NCI-H460 (cell line): ENCODE measurements at regions not wholly inside any gene's neighbourhood (a gene's known extent, or its start where the extent isn't known, plus 50 kb on each side); places are given as distances from the start of the nearest gene placed in this dataset.

Experiments
- DNase-seq: peaks from one replicate; pipeline ENCODE4 v3.0.0-alpha.2; 2016; ENCODE audit warnings: low read depth; ENCODE audit errors: extremely low read depth

DNA sequence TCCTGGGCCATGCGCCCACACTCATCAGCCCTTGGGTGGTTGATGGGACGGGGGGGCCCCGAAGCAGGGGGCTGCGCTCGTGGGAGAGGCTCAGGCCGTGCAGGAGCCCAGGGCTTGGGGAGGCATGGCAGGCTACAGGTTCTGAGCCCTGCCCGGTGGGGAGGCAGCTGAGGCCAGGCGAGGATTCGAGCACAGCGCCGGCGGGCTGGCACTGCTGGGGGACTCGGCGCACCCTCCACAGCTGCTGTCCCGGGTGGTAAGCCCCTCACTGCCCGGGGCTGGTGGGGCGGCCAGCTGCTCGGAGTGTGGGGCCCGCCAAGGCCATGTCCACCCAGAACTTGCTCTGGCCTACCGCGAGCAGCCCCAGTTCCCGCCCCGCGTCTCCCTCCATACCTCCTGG, 295.8 kb upstream of the SEL1L start:
- no peak for DNase-seq

DNA sequence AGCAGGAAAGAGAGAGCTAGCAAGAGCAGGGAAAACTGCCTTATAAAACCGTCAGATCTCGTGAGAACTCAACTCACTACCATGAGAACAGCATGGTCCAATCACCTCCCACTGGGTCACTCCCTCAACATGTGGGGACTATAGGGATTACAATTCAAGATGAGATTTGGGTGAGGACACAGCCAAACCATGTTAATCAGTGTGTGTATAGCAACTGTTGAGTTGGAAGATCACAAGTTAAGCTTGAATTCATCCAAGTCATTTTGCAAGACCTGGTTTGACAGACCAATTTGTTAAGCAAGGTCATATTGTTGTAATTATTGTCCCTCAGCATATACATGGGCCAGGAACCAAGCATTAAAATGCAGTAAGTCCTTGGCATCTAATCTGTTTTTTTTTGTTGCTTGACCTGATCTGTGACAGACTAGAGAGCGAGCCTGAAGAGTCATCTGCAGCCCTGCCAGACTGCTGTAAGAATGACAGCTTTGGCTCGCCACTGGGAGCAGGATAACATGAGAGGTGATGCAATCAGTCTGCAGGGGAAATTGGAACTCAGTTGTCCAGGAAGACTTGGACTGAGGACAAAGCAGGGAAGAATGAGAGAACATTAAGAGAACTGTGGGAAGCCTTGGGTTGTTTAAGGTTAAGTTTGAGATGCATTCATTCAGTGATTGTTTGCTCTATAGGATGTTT, 297.6 kb upstream of the SEL1L start:
- DNase-seq: no peak

DNA sequence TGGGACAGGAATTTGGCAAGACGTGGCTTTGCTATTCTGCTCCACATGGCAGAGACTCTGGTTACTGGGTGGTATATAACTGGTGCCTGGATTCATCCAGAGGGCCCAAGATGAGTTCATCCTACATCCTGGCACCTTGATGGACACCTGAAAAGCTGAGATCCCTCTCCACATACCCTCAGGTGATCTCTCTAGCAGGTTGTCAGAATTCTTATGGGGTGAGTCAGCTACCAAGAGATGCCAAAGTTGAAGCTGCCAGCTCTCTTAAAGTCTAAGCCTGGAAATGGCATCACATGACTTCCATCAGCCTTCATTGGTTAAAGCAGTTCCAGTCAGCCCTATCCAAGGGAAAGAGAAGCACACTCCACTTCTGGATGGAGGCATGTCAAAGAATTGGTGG, 300.7 kb upstream of the SEL1L start:
- DNase-seq: no peak

DNA sequence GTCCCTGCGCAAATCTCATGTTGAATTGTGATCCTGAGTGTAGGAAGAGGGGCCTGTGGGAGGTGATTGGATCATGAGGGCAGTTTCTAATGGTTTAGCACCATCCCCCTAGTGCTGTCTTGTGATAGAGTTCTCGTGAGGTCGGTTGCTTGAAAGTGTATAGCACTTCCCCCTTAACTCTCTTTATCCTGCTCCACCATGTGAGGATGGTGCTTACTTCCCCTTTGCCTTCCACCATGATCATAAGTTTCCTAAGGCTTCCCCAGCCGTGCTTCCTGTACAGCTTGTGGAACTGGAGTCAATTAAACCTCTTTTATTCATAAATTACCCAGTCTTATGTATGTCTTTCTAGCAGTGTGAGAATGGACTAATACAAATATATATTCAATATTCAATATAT, 303.7 kb upstream of the SEL1L start:
- no peak for DNase-seq

DNA sequence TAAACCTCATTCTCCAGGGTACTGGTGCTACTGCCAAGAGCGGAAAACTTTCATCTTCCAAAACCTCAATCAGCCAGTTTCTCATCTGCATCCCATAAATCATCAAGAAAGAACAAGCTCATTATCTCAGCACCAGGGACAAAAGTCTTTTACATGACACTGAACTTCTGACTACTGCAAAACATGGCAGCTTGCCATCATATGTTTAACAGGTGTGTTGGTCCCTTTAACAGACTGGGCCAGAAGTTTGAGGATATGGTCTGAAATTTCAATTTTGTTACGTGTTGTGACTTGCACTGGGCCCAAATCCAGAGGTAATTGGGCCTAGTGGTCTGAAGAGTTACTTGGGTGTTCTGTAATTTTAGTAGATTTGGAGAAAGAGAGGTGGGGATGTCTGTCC, 305.4 kb upstream of the SEL1L start:
- no peak for DNase-seq

DNA sequence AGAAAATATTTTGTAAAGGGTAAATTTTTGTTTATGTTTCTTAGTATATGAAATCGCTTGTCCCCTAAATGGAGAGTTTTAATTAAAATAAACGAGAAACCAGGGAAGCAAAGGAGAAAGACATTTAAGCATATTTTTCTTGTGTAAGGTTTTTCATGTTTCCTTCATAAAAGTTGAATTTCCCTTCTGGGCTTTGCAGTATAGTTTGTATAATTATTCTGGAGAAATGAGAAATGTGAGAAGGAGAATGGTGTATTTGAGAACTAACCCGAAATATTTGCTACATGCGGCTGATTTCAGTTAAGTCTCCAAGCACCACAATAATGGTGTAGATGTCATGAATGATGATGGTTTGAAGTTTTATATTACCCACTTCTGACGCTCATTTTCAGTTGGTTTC, 307.7 kb upstream of the SEL1L start:
- no peak for DNase-seq

DNA sequence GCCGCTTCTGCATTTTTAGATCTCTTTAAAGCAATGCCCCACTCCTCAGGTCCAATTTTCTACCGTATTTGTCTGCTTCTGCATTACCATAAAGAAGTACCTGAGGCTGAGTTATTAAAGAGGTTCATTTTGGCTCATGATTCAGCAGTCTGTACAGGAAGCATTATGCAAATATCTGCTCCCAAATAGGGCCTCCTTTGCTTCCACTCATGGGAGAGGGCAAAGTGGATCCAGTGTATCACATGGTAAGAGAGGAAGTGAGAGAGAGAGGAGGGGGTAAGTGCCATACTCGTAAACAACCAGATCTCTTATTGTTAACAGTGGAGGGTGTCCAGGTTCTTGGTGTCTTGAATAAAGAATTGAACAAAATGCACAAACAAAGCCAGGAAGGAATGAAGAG, 316.1 kb upstream of the SEL1L start:
- no peak for DNase-seq

DNA sequence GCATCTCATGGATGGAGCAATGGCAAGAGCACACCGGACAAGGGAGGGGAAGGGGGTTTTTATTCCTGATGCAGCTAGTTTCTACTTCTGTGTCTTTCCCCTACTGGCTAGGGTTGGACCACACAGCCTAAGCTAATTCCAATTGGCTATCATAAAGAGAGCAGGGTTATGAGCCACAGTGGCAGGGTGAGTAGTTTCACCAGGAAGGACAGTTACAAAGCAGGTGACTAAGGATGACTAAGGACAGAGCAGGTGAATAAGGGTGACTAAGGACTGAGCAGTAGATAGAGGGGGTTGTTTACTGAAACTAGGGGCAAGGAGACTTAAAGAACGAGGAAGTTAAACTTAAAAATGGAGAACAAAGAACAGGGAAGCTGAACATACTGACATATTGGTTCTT, 321.4 kb upstream of the SEL1L start:
- no peak for DNase-seq

DNA sequence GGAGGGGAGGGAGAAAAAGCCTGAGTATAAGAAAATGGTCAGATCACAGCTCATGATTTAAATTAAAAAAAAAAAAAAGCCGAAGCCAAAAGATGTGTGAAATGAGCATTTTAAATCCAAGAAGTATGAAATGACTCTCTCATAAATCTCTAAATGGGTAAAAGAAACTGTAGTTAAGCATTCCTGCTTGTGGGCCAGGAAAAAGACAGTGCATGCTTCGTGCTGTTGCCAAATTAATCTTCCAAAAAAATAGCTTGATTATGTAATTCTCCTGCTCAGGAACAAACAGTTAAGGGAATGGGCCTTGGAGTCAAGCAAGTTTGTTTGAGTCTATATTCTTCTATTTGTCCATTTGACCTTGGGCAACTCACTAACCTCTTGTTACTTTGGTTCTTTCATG, 325.4 kb upstream of the SEL1L start:
- no peak for DNase-seq

DNA sequence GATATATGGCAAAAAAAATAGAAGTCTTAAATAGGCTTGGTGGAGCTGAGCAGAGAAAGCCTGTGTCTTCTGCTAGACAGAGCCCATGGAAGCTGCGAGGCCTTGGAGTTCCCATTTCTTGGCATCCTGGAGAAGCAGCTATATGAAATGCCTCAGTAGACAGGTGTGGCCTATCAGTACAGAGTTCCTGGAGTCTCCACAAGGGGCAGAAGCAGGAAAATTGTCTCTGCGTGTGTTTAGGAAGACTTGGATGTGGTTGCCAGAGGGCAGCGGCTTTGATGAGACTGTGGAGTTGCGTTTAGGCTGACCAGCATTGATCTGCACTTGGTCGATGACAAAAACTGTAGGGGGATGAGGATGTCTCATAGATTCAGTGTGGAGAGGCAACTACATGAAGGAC, 334.5 kb upstream of the SEL1L start:
- no peak for DNase-seq

DNA sequence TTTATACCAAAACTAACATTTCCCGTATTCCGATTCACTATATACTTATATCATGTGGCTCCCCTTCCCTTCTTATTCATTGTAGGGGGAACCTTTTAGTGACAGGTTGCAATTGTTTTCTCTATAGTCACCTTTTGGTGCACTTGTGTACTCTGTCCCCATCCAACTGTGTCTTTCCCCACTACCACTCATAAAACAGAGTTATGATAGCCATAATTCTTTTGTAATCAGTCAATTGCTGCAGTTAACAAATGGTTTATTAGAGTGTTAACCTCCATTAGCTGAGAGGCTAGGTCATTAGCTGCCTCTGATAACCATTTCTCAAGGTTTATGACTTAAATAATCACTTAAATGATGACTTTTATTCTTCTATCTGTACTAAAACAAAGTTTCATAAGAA, 338.1 kb upstream of the SEL1L start:
- no peak for DNase-seq

DNA sequence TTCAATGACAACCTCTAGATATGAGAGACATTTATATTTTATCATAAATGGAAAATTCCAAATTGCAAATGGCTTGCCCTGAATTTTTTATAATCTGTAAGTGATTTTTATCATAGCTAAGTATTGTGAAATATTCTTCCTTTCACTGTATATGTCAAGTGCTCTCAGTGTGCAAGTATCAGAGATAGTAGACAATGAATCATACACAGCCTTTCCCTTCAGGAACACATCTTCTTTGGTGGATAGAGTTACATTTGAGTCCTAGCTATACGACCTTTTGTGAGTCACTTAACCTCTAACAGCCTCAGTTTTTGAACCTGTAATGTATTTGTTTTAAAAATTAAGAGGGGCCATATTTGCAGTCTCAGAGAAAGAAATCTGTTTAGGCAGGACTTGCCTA, 350.7 kb upstream of the SEL1L start:
- DNase-seq: no peak

DNA sequence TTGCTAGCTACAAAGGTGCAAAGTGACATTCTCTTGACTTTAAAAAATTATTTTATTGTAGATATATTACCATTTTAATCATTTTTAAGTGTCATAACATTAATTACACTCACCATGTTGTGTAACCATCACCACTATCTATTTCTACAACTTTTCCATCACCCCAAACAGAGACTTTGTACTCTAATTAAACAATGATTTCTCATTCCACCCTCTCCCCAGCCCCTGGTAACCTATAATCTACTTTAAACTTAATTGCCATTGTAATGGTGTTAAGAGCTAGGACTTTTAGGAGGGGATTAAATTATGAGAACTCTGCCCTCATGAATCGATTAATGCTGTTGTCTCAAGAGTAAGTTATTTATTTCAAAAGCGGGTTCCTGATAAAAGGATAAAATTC, 352.9 kb upstream of the SEL1L start:
- DNase-seq: no peak

DNA sequence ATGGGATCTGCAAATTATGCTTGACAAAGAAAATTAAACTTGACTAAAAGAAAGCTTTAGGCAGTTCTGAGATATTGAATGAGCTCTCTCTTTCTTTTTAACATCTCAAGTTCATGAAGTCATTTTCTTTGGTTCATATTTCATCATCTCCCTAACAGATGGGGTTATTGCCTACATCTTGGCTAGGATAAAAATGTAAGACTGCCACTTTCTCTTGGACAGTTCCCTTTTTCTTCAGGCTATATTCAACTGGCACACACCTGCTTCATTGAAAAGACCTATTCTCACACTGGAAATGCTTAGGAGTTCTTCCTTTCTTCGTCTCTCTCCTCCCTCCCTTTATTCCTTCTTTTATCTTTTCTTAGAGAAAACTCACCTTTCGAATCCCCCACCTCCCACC, 355.9 kb upstream of the SEL1L start:
- no peak for DNase-seq

DNA sequence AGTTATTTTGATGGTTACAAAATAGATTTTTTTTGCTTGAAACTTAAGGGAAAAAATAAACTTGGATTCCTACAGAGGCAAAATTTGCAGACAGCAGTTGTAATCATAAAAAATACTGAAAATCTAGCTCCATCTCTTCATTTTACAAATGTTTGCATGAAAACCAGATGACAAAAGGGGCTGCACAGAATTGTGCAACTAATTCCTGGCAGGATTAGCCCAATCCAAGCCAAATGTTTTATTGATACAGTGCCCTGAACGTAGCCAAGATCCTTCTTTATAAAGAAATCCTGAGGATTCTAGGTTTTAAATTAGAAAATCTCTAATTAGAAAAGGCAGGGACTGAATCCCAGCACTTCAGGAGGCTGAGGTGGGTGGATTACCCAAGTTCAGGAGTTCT, 356.4 kb upstream of the SEL1L start:
- no peak for DNase-seq

DNA sequence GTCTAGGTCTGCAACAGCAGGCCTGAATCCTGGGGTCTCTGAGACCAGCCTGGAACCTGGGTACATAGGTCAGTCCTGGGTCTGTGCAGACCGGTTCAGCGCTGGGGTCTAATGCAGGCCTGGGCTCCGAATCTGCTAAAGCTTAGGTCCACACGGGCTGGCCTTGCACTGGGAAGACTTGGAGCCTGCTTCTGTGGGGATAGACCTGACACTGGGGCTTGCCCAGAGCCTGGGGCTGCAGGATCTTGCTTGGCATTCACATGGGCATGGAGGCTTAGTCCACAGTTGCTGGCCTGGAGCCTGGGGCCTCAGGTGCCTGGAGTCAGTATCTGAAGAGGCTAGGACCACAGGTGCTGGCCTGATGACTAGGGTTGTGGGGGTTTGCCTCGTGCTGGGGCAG, 369.8 kb upstream of the SEL1L start:
- no peak for DNase-seq

DNA sequence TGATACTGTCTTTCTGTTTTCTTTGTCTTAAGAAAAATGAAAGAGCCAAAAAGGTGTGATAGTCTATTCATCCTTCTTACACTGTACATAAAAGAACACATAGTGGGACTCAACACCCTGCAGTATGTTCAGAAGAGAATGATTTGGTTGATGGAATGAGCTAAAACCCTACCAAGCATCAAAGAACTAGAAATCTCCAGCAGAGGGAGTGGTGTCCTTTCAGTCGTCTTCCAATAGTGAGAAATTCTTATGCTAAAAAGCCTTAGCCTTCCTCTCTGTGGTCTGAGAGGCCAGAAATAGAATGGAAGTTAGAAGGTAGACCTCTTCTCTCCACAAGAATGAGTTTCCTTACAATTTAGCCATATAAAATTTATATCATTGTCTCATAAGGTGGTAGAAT, 393.4 kb upstream of the SEL1L start:
- no peak for DNase-seq

DNA sequence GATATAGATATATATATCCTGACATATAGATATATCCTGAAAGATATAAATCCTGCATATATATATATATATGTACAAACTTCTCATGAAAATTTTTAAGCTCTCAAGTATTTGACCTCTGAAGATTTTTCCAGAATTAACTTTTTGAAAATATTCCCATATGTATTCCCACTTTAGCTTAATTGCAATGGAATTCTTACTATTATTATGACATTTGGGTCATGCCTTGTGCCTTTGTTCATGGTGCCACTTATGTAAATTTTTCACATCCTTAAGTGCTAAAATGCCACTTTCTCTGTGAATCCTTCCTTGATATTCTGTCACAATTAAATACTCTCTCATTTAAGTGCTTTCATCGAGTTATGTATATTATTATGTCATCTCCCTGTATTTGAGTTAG, 398.2 kb upstream of the SEL1L start:
- DNase-seq: no peak

DNA sequence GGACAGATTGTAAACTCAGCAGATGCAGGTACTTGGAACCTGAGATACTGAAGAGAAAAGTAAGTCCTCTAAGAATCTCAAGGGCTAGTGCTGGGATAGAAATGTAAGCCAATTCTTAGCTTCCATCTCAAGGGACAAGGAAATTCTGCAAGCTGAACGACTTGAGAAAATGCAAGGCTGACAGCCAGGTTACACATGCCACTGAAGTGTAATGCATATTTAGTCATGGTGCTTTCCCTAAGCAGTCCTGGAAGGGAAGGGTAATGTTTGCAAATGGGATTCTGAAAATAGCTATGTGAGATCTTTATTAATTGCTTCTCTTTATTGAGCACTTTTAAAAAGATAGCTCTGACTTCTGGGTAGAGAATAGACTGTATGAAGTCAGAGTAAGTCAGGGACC, 402.7 kb upstream of the SEL1L start:
- DNase-seq: no peak

DNA sequence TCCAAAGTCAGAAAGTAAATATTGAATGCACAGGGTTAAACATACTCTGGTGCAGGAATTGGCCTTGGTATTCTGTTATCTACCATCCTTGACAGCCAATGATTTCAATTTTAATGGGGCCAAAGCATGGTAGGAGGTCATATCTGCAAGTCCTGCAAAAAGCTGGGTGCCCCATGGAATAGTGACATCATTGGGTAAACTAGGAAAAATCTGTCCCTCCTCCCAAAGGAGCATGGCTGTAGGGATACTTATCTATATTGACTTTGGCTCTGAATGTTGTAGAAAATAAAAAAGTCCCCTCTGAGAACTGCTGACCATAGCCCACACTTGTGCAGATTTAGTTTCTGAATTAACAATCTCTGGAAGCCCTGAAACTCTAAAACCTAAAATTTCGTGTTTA, 403.2 kb upstream of the SEL1L start:
- DNase-seq: no peak

DNA sequence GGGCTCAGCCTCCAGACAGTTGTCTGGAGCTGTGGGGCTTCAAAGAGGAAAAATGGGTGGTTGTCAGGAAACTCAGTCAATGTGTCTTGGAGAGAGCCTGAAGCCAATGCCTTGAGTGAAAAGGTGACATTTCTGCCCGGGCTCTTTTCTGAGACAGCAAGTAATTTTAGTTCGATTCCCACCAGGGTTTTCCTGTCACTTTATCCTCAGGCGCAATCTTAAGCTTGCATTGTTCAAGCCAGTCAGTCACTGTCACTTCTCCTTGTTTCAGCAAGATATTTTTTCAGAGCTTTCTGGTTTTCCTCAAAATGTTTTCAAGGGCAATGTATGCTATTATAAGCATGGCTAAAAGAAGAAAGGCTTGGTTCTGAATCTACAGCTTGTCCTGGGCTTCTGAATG, 404.7 kb upstream of the SEL1L start:
- DNase-seq: no peak

DNA sequence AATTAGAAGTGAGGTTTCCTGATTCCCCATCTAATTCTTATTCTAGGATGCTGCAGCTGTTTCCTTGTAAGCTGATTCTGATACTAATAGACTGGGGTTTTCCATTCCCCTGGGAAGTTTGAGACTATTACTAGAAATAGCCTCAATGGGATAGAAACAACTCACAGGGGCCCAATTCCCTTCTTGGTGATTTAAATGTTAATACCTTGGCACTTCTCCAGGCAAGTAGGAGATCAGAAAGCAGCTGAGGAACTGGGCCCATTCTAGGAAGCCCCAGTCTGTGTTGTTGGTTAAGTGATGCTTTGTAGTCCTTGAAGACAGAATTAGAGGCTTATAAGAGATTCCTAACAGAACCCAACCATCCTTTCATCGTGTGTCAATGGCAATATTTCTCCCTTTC, 407.0 kb upstream of the SEL1L start:
- no peak for DNase-seq

DNA sequence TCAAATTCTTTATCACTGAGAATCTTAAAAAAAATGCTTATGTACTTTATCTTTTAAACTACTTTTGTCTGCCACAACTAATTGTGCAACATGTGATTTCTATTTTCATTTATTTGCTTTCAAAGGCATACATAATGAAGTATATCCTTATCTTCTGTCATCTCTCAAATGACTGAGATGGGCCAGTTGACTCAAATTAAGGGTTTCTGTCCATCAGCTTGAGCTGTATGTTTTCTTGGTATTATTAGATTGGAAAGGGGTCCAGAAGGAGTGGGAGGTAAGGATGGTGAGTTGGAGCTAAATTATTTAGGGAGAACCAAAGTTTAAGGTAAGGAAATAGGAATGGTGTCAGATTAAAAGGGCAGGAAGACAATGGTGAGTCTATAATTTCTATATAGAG, 408.4 kb upstream of the SEL1L start:
- DNase-seq: no peak

DNA sequence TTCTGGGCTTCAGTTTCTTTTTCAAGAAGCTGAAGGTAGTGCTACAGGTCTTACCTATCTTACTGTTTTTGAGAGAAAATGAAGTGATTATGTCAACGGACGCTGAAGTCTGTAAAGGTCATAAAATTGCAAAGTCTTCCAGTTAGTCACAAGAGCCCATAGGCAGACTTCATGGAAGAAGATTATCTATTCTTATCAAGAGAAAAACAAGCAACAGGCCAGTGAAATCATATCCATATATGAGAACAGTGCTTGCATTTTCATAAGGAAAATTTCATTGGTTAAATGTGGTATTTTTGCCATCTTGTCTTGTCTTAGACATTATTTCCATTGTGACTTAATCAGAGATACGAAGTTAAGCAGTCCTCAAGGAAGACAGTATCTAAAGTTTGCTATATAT, 412.7 kb upstream of the SEL1L start:
- no peak for DNase-seq
